HepG2 (cell line): ENCODE measurements at regions not wholly inside any gene's neighbourhood (a gene's known extent, or its start where the extent isn't known, plus 50 kb on each side); places are given as distances from the start of the nearest gene placed in this dataset.

Experiments used
- AFF4 ChIP-seq: sonication (generic); formaldehyde crosslinking; IDR thresholded peaks from 2 replicates; pipeline ENCODE4 v1.4.0; 2020; ENCODE audit warnings: missing genetic modification reagents
- CTCF ChIP-seq: sonication (generic); formaldehyde crosslinking; IDR thresholded peaks from 2 replicates; pipeline ENCODE4 v1.5.0; 2020; ENCODE audit warnings: mild to moderate bottlenecking, missing genetic modification reagents, moderate library complexity
- GTF3A ChIP-seq: sonication (generic); formaldehyde crosslinking; conservative IDR thresholded peaks from 2 replicates; pipeline ENCODE4 v1.4.0; 2020; ENCODE audit warnings: mild to moderate bottlenecking, missing genetic modification reagents
- HHEX ChIP-seq: IDR thresholded peaks from 2 replicates; pipeline ENCODE4 v1.6.1; 2016; ENCODE audit warnings: control low read depth
- HNF4G ChIP-seq, 2 experiments: sonication (generic) in 1 of 2; formaldehyde crosslinking in 1 of 2; IDR thresholded peaks; 2 replicates each; pipeline versions ENCODE4 v1.4.0 to v1.6.1; 2011 to 2020; ENCODE audit warnings: borderline replicate concordance in 2 of 2, low read depth in 2 of 2, mild to moderate bottlenecking in 2 of 2, low read length in 1 of 2, missing genetic modification reagents in 1 of 2, moderate library complexity in 1 of 2
- JUN ChIP-seq: sonication (generic); formaldehyde crosslinking; IDR thresholded peaks from 2 replicates; pipeline ENCODE4 v1.4.0; 2020; ENCODE audit warnings: mild to moderate bottlenecking, missing genetic modification reagents
- KMT2A ChIP-seq: sonication (generic); formaldehyde crosslinking; IDR thresholded peaks from 2 replicates; pipeline ENCODE4 v1.4.0; 2020; ENCODE audit warnings: missing genetic modification reagents
- NAIF1 ChIP-seq: sonication (generic); formaldehyde crosslinking; IDR thresholded peaks from 2 replicates; pipeline ENCODE4 v1.5.0; 2020; ENCODE audit warnings: mild to moderate bottlenecking, missing genetic modification reagents, borderline replicate concordance
- PHF21A ChIP-seq: sonication (generic); formaldehyde crosslinking; IDR thresholded peaks from 2 replicates; pipeline ENCODE4 v1.5.0; 2020; ENCODE audit warnings: mild to moderate bottlenecking, missing genetic modification reagents
- RAD21 ChIP-seq: fragments of 450-650 bp; formaldehyde crosslinking; IDR thresholded peaks from 2 replicates; pipeline ENCODE4 v1.5.0; 2020; ENCODE audit warnings: mild to moderate bottlenecking
- RFX5 ChIP-seq: IDR thresholded peaks from 2 replicates; pipeline ENCODE4 v1.6.1; 2011; ENCODE audit warnings: low read depth, low read length, improper control_type of control experiment
- SALL2 ChIP-seq: sonication (generic); formaldehyde crosslinking; IDR thresholded peaks from 2 replicates; pipeline ENCODE4 v1.8.1; 2023; ENCODE audit warnings: mild to moderate bottlenecking, missing genetic modification reagents, inconsistent platforms
- U2AF1 ChIP-seq: fragments of 200-400 bp; formaldehyde crosslinking; optimal IDR thresholded peaks from 2 replicates; pipeline ENCODE3; 2017; ENCODE audit warnings: mild to moderate bottlenecking, low read depth, low read length
- ZNF674 ChIP-seq: sonication (generic); formaldehyde crosslinking; IDR thresholded peaks from 2 replicates; pipeline ENCODE4 v1.5.0; 2020; ENCODE audit warnings: low read depth, mild to moderate bottlenecking, missing genetic modification reagents

DNA sequence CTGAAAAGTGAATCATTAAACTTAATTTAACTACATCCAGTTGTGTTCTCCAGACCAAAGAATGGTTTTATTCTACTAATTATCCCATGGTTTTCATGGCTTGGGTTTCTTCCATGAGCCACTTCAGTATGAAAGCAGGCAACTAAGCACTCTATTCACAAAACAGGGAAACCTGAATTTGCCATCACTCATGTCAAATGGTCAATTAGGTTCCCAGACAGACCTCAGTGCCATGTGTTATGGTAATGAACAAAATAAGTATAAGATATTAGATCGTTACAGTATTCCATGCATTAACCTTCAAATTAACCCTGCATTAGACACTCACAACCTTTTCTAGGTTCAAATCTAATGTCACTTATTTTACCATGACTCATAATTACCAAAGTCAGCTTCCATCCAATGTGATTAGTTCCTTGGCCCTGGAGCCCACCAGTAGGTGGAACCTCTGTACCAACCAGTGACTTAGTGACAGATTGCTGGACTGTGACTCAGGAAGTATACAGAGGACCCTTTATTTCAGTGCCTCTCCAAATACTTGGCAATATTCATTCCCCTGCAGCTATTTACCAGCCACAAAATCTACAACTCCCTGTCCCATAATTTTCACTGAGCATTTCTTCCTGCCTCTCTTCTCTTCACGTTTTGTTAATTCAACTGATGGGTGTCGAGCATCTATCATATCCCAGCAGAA lies 1270.2 kb upstream of the SORCS1 start:
- TF ChIP-seq HHEX (CRISPR knock-in tag) (no peak), JUN (no peak), GTF3A (CRISPR knock-in tag) (no peak), SALL2 (CRISPR knock-in tag) (no peak), RFX5 (no peak), NAIF1 (CRISPR knock-in tag) (no peak), AFF4 (CRISPR knock-in tag) (no peak), KMT2A (CRISPR knock-in tag) (no peak), HNF4G (IDR thresholded peaks at IDR 0.05; ENCODE audit: borderline replicate concordance, low read depth, low read length) (no peak), HNF4G (CRISPR knock-in tag; IDR thresholded peaks at IDR 0.05; ENCODE audit: borderline replicate concordance, low read depth) (no peak), PHF21A (no peak), CTCF (CRISPR knock-in tag) (no peak), ZNF674 (CRISPR knock-in tag) (no peak), U2AF1 (no peak), RAD21 (no peak)
